C4-2B (cell line): ENCODE measurements at regions not wholly inside any gene's neighbourhood (a gene's known extent, or its start where the extent isn't known, plus 50 kb on each side); places are given as distances from the start of the nearest gene placed in this dataset.

ENCODE experiments used
- ZFX ChIP-seq: fragments of 450-650 bp; IDR thresholded peaks from 2 replicates; pipeline ENCODE4 v1.6.1; 2017
- TF ChIP-seq, protein P1 (sequence below): fragments of 450-650 bp; conservative IDR thresholded peaks from 2 replicates; pipeline ENCODE4 v1.5.1; 2017; ENCODE audit warnings: mild to moderate bottlenecking

DNA sequence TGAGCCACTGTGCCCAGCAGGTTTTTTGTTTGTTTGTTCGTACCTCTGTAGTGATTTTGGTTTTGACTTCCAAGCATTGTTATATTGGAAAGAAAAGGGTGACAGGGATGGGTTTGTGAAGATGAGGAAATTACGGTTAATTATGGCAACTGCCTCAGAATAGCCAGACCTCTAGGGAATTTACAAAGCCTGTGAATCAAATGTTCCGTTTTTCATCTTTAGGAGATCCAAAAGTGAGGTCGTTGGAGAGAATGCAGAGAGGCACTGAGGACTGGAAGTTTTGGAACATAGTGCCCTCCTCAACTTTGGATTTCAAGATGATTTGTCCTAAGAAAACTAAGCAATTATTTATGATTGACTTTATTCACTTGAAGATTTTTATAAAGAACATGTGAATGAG is 54.5 kb upstream of the EVL start:
- TF ChIP-seq, protein P1, sequence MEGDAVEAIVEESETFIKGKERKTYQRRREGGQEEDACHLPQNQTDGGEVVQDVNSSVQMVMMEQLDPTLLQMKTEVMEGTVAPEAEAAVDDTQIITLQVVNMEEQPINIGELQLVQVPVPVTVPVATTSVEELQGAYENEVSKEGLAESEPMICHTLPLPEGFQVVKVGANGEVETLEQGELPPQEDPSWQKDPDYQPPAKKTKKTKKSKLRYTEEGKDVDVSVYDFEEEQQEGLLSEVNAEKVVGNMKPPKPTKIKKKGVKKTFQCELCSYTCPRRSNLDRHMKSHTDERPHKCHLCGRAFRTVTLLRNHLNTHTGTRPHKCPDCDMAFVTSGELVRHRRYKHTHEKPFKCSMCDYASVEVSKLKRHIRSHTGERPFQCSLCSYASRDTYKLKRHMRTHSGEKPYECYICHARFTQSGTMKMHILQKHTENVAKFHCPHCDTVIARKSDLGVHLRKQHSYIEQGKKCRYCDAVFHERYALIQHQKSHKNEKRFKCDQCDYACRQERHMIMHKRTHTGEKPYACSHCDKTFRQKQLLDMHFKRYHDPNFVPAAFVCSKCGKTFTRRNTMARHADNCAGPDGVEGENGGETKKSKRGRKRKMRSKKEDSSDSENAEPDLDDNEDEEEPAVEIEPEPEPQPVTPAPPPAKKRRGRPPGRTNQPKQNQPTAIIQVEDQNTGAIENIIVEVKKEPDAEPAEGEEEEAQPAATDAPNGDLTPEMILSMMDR, result no peak
- no peak for TF ChIP-seq ZFX
